Stimulated activated CD4-positive, alpha-beta T cell treated with anti-CD3 and anti-CD28 coated beads, Interleukin-15, amount 100 ng/mL, for 24 hours (primary cell): ENCODE measurements at regions not wholly inside any gene's neighbourhood (a gene's known extent, or its start where the extent isn't known, plus 50 kb on each side); places are given as distances from the start of the nearest gene placed in this dataset.
A peak's percentile ranks its signal among the peaks of the same experiment; 100 is the strongest.

Experiments used
- DNase-seq: peaks from one replicate; pipeline ENCODE4 v3.0.0-alpha.2; 2020

- no peak for DNase-seq
Measured at GRCh38 chr4:83837614-83838308, 301.9 kb downstream of the GPAT3 start.

DNA sequence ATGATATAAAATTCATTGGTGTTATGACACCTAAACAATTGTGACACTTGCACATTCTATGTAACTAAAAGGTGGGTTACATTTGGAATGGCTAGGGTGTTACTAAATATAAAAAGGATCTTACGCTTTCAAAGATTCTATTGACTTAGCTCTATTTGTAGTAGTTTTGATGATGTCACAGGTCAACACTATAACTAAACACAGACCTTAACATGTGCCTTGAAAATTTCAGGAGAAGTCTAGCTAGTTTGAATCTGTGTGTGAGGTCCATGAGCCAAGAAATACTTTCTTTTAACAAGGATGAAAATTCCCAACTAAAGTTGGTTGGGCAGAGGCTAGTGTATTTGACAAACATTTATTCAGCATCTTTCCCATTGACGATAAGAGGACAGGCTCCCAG is 298.0 kb downstream of the GPAT3 start:
- no peak for DNase-seq

- no peak for DNase-seq
Measured at GRCh38 chr4:83832110-83832825, 296.4 kb downstream of the GPAT3 start.

DNA sequence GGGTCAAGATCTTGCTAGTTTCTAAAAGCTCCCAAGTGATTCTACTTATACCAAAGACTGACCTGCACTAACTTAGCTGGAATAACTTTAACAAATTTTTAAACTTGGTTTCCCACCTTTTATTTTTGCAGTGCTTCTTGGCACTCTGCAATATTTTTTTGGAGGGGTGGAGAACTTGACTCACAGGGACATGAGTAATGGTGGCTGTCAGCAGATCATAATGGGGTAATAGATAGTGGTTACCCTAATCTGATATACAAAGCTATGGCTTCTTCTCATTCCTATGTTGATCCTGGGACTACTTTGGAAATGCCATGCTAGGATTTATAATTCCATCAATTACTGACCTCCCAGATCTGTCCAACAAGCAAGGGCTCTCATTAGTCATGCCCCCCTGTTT is 295.7 kb downstream of the GPAT3 start:
- no peak for DNase-seq

- no peak for DNase-seq
Measured at GRCh38 chr4:83830138-83830888, 294.4 kb downstream of the GPAT3 start.

DNA sequence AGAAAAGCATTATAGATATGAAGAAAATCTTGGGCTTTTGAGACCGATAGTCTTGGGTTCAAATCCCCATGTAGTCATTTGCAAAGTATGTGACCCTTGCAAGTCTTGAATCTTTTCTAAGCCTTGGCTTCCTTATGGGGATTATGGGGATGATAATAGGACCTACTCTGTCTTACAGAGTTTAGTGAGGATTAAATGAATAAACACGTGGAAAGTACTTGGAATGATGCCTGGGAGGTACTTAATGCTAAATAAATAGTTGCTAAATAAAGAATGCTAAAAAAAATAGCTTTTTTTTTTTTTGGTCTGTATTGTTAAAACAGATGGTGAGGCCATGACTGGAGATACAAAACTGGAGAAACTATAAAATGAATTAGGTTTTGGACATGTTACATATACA is 292.7 kb downstream of the GPAT3 start:
- no peak for DNase-seq

GRCh38 chr4:83821493-83821892 is 285.6 kb downstream of the GPAT3 start:
- DNase-seq, result no peak

GRCh38 chr4:83819582-83819981 is 283.7 kb downstream of the GPAT3 start:
- DNase-seq, result no peak

DNA sequence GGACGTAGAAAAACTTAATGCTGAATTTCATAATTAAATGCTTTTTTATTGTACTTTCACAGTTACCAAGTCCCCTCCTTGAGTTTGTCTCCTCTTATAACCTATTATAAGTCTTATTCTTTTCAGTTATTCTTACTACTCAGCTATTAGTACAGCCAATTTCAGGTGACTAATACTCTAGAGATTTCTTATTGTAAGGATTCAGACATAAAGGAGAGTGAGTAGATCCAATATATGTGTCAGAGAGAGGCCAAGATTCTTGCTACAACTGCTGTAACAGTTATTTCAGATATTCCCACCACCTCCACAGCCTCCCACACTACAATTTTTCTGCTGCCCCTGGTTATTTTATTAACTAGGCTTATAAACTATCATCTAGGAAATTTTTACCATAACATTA is 274.5 kb downstream of the GPAT3 start:
- no peak for DNase-seq

GRCh38 chr4:83809581-83809980 is 273.7 kb downstream of the GPAT3 start:
- no peak for DNase-seq

DNA sequence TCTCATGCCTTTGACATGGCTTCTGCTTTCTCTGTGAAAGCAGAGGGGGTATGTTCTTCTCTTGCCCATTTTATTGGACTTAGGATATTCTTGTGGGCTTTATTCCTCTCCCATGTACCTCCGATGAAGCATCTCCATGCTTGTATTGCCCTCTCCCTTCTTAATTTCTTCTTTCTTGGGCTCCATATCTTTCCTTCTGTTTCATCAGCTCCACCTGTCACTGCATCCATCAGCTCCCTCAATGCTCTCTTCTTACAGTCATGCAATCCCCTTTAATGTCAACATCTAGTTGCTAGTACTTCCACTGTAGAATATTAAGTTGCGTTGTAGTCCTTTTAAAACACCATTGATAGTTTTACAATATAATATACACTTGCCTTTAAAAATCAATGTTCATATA is 257.6 kb downstream of the GPAT3 start:
- DNase-seq, result no peak

DNA sequence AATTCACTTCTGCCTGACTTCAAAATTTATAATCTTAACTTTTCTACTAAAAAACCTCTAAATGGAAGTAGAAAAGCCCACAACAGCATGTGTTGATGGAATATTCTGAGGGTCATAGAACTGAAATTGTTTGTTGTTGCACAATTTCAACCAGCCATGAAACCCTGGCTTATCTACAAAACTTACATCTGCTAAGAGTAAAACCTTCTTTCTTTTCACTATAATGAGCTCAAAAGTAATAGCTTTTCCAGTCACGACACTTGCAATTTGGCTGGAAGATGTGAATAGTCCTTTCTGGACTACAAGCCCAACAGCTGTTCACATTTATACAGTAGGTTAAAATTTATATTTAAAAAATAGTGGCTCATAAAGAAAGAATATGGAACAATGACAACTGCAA is 250.0 kb downstream of the GPAT3 start:
- DNase-seq, result no peak

GRCh38 chr4:83783215-83783614 is 247.3 kb downstream of the GPAT3 start:
- no peak for DNase-seq

DNA sequence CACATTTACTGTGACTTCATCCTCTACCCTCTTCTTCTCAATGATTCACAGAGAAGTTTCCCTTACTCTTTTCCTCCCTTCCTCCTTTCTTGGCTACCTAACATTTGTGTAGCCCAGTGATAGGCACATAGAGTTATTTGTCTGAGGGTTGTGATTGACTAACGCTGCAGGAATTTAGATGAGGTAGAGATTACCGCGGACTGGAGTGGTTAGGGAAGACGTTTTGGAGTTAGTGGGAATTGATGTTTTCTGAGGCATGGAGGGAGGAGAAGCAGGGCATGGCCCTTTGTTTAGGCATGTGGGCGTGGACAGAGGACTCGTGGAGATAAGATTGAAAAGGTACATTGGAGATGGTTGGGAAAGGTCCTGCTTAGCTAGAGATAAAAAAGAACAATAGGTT is 246.7 kb downstream of the GPAT3 start:
- DNase-seq, result no peak

- no peak for DNase-seq
Measured at GRCh38 chr4:83781434-83781833, 245.5 kb downstream of the GPAT3 start.

DNA sequence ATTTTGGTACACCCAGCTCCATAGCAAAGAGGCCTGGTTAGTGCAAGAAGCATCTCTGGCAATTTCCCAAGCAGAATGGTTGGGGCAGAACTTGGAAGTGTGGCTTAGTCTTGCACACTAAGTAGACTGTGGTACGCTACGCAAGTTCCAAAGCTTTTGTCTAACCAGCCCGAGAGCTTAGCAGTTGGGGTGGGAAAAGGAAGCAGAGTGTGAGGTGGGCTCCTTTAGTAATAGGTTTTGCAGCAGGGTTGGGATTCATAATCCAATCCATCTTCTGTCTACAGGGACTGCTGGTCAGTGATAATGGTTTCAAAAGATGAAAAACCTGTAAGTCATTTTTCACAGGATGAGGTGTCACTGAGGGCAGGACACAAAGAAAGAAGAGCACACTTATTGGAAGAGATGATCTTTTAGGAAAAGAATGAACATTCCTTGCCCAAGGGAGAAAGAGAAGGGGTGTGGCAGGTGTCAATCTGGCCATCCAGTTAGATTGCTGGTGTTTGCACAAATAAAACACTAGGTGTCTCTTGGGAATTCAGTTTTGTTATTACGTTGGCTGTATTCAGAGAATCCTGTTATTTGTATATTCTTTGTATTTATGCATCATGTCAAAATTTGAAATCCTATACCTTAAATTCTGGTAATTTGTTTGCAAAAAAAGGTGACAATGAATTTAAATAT is 244.3 kb downstream of the GPAT3 start:
- no peak for DNase-seq

GRCh38 chr4:83779103-83780052 is 243.5 kb downstream of the GPAT3 start:
- no peak for DNase-seq

DNA sequence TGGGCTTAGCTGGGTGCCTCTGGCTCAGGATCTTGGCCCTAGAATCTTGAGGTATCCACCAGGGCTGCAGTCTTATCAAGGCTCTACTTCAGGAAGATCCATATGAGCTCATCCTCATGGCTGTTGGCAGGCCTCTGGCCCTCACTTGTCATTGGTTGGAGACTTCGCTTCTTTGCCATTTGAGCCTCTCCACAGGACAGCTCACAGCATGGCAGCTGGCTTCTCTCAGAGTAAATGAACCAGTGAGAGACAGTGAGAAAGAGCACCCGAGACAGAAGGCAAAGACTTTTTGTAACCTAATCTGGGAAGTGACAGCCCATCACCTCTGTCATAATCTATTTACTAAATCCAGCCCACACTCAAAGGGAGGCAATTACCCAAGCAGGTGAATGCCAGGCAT is 236.8 kb downstream of the GPAT3 start:
- no peak for DNase-seq

DNA sequence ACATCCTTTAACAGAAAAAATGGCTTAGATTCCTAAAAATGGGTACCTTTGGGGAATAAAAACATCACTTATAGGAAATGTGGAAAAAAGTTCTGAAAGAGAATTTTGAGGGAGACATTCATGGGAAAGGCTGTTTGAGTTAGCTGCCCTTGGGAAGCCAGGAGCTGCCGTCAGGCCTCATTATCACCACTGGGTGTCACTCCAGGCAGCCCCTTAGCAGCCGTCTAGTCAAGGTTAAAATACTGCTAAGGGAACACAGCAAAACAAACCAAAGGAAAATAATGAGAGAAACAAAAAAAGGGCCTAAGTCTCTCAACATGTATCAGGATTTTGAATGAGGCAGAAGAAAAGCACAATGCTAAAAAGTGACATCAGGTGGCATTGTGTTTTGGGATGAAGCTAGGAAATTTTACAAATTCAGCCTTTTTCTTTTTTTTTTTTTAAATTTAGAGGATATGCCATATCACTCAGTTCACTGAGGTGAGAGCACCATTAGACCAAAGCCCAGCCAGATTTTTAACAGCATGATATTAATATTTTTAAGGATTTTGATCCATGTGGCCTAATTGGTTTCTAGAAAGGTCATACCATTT is 235.3 kb downstream of the GPAT3 start:
- peak; percentile 7 for DNase-seq

GRCh38 chr4:83768146-83768545 is 232.2 kb downstream of the GPAT3 start:
- DNase-seq, result no peak

GRCh38 chr4:83767067-83767466 is 231.2 kb downstream of the GPAT3 start:
- no peak for DNase-seq

- DNase-seq, result no peak
Measured at GRCh38 chr4:83759611-83760010, 223.7 kb downstream of the GPAT3 start.
